SK-N-SH (cell line): ENCODE measurements at regions not wholly inside any gene's neighbourhood (a gene's known extent, or its start where the extent isn't known, plus 50 kb on each side); places are given as distances from the start of the nearest gene placed in this dataset.

Source experiments
- CTCF ChIA-PET: fragments of 300-600, 350-600 bp; formaldehyde crosslinking; extraction: SDS; loops from one replicate; lab custom pipeline; 2021; lab: Yijun Ruan, JAX
- POLR2A ChIA-PET: fragments of 350-600 bp; sonication (Branson Sonifier 250); formaldehyde crosslinking; extraction: SDS; loops from one replicate; lab custom pipeline; 2020; ENCODE audit warnings: antibody characterized with exemption, inconsistent platforms; lab: Yijun Ruan, JAX
- DNase-seq: peaks from one replicate; pipeline ENCODE4 v3.0.0; 2012
- H2AFZ ChIP-seq: fragments of 200-600 bp; sonication (generic); 2 replicates; pipeline ENCODE4 v1.8.1; 2016; ENCODE audit warnings: antibody characterized with exemption, mild to moderate bottlenecking, low read depth
- H3F3A ChIP-seq: fragments of 200-600 bp; sonication (generic); replicated peaks from 2 replicates; pipeline ENCODE3; 2016; ENCODE audit warnings: antibody characterized with exemption, mild to moderate bottlenecking; ENCODE audit not compliant: insufficient read depth
- H3K27ac ChIP-seq, 2 experiments: fragments of 200-500 bp in 1 of 2; fragments of 200-600 bp in 1 of 2; sonication (Bioruptor generic) in 1 of 2; sonication (generic), shearing (Covaris generic) in 1 of 2; 2 replicates each; pipeline versions ENCODE4 v1.5.1 to v1.6.1; 2014 to 2016; ENCODE audit warnings: low read depth in 2 of 2, inconsistent platforms in 1 of 2, low read length in 1 of 2, mild to moderate bottlenecking in 1 of 2, mixed read lengths in 1 of 2
- H3K27me3 ChIP-seq: fragments of 200-600 bp; sonication (generic), shearing (Covaris generic); 2 replicates; pipeline ENCODE4 v1.6.1; 2016; ENCODE audit warnings: mixed run types; ENCODE audit not compliant: insufficient read depth
- H3K36me3 ChIP-seq, 2 experiments: fragments of 200-500 bp in 1 of 2; fragments of 200-600 bp in 1 of 2; sonication (Bioruptor generic) in 1 of 2; sonication (generic) in 1 of 2; replicated peaks in 1 of 2; 2 replicates each; pipeline versions ENCODE3 to v1.5.1; 2014 to 2016; ENCODE audit warnings: low read length in 1 of 2, mild to moderate bottlenecking in 1 of 2; ENCODE audit not compliant: insufficient read depth in 2 of 2, control insufficient read depth in 1 of 2
- H3K4me1 ChIP-seq, 2 experiments: fragments of 200-500 bp in 1 of 2; fragments of 200-600 bp in 1 of 2; sonication (Bioruptor generic) in 1 of 2; sonication (generic), shearing (Covaris generic) in 1 of 2; 2 replicates each; pipeline versions ENCODE4 v1.5.1 to v1.6.1; 2014 to 2016; ENCODE audit warnings: low read depth in 1 of 2, low read length in 1 of 2, mixed run types in 1 of 2; ENCODE audit not compliant: insufficient read depth in 2 of 2, control insufficient read depth in 1 of 2
- H3K4me2 ChIP-seq: fragments of 200-600 bp; sonication (generic), shearing (Covaris generic); 2 replicates; pipeline ENCODE4 v1.6.1; 2017; ENCODE audit warnings: mixed run types
- H3K4me3 ChIP-seq, 2 experiments: fragments of 200-500 bp in 1 of 2; fragments of 200-600 bp in 1 of 2; sonication (Bioruptor generic) in 1 of 2; sonication (generic), shearing (Covaris generic) in 1 of 2; 2 replicates each; pipeline versions ENCODE4 v1.5.1 to v1.8.1; 2014 to 2016; ENCODE audit warnings: low read depth in 2 of 2, inconsistent platforms in 1 of 2, low read length in 1 of 2, mild to moderate bottlenecking in 1 of 2, mixed read lengths in 1 of 2, moderate library complexity in 1 of 2
- H3K79me2 ChIP-seq: fragments of 200-600 bp; sonication (generic); 2 replicates; pipeline ENCODE4 v1.8.1; 2017; ENCODE audit warnings: mild to moderate bottlenecking; ENCODE audit not compliant: insufficient read depth
- H3K9ac ChIP-seq: fragments of 200-600 bp; sonication (generic); 2 replicates; pipeline ENCODE4 v1.6.1; 2017; ENCODE audit warnings: mixed run types
- H3K9me2 ChIP-seq: fragments of 200-600 bp; sonication (generic); 2 replicates; pipeline ENCODE4 v1.6.1; 2017; ENCODE audit warnings: mixed run types
- H3K9me3 ChIP-seq: fragments of 200-600 bp; sonication (generic); 2 replicates; pipeline ENCODE4 v1.6.1; 2017; ENCODE audit warnings: mixed run types, mild to moderate bottlenecking, moderate library complexity
- H4K20me1 ChIP-seq: fragments of 200-600 bp; sonication (generic); 2 replicates; pipeline ENCODE4 v1.6.1; 2017; ENCODE audit warnings: mild to moderate bottlenecking, mixed run types; ENCODE audit not compliant: insufficient read depth
- CHD2 ChIP-seq: fragments of 150-350 bp; IDR thresholded peaks from 2 replicates; pipeline ENCODE4 v1.6.1; 2018; ENCODE audit warnings: low read length; ENCODE audit not compliant: partially characterized antibody
- ELF1 ChIP-seq: IDR thresholded peaks from 2 replicates; pipeline ENCODE4 v1.4.0; 2012
- EZH2phosphoT487 ChIP-seq: fragments of 200-600 bp; sonication (generic); IDR thresholded peaks from 2 replicates; pipeline ENCODE4 v1.6.1; 2017; ENCODE audit warnings: low read depth, mixed run types, mild to moderate bottlenecking, antibody characterized with exemption, moderate library complexity, borderline replicate concordance
- FOXM1 ChIP-seq: IDR thresholded peaks from 2 replicates; pipeline ENCODE4 v1.4.0; 2012; ENCODE audit warnings: low read depth, mild to moderate bottlenecking
- GATA2 ChIP-seq: sonication (generic); formaldehyde crosslinking; IDR thresholded peaks from 2 replicates; pipeline ENCODE4 v1.5.0; 2020; ENCODE audit warnings: mild to moderate bottlenecking, missing genetic modification reagents
- IRF3 ChIP-seq: fragments of 150-350 bp; IDR thresholded peaks from 2 replicates; pipeline ENCODE4 v1.6.1; 2016; ENCODE audit warnings: mild to moderate bottlenecking, low read depth, low read length
- JUND ChIP-seq: IDR thresholded peaks from 2 replicates; pipeline ENCODE4 v1.4.0; 2012
- MAX ChIP-seq: IDR thresholded peaks from 2 replicates; pipeline ENCODE4 v1.4.0; 2012; ENCODE audit warnings: low read depth
- MEF2A ChIP-seq: IDR thresholded peaks from 2 replicates; pipeline ENCODE4 v1.4.0; 2012; ENCODE audit warnings: low read depth, borderline replicate concordance
- MXI1 ChIP-seq: IDR thresholded peaks from 2 replicates; pipeline ENCODE4 v1.6.1; 2012; ENCODE audit warnings: mild to moderate bottlenecking, low read depth, low read length, improper control_type of control experiment
- PBX3 ChIP-seq: IDR thresholded peaks from 2 replicates; pipeline ENCODE4; 2012
- REST ChIP-seq: IDR thresholded peaks from 2 replicates; pipeline ENCODE4 v1.6.1; 2012; ENCODE audit warnings: mild to moderate bottlenecking, low read depth, low read length, moderate library complexity
- SIN3A ChIP-seq: IDR thresholded peaks from 2 replicates; pipeline ENCODE4 v1.6.1; 2012; ENCODE audit warnings: low read depth, mild to moderate bottlenecking, low read length, moderate library complexity, borderline replicate concordance
- USF2 ChIP-seq: fragments of 150-350 bp; IDR thresholded peaks from 2 replicates; pipeline ENCODE4 v1.6.1; 2017; ENCODE audit warnings: antibody characterized with exemption, low read length, low read depth, borderline replicate concordance
- ZBTB33 ChIP-seq: IDR thresholded peaks from 2 replicates; pipeline ENCODE4 v1.4.0; 2012; ENCODE audit warnings: low read depth, borderline replicate concordance
- WGBS: methylation state at CpG from one replicate; pipeline ENCODE4 v1.1.6; 2017; ENCODE audit warnings: low lambda C conversion rate; 5-methylcytosine and 5-hydroxymethylcytosine counted together

GRCh38 chr3:34258271-34258998, 460.0 kb downstream of the PDCD6IP start:
- Histone ChIP-seq H3K79me2 (no peaks in the 10 kb centered on the region), H3K36me3 (no peaks in the 10 kb centered on the region), H3K4me2 (no peak overlapping the region), H3K4me1 (peaks cover 25 to 37% of the 10 kb centered on the region in 2 experiments; a peak in 3 of 4 replicates), H3F3A (no peaks in the 10 kb centered on the region), H3K9me2 (no peaks in the 10 kb centered on the region), H3K27me3 (no peaks in the 10 kb centered on the region)
- POLR2A ChIA-PET: no interaction called here
- CTCF ChIA-PET: interaction anchor here (0.8 kb wide), 1 partner anchor 425 kb away, joined by 3 read pairs; no protein-coding TSS in a partner anchor
- DNase-seq: no peak
- TF ChIP-seq SIN3A (no peak), FOXM1 (no peak), PBX3 (no peak), USF2 (no peak), ZBTB33 (no peak), MXI1 (no peak), GATA2 (CRISPR knock-in tag) (no peak), ELF1 (no peak), MEF2A (no peak), JUND (no peak), IRF3 (no peak), EZH2phosphoT487 (no peak), CHD2 (no peak), REST (no peak), MAX (no peak)
- TF ChIP-seq, all 33 proteins: peak for 0
- H3K27ac ChIP-seq: peak overlapping the region in 1 of 2 experiments; percentile 68; a peak in 2 of 4 replicates
- no peaks in the 10 kb centered on the region for H4K20me1 ChIP-seq
- no peak overlapping the region for H3K4me3 ChIP-seq
- H3K9ac ChIP-seq: no peak overlapping the region
- 54% methylated on average over 2 of the region's 2 CpGs for WGBS
- H3K9me3 ChIP-seq: no peaks in the 10 kb centered on the region
- H2AFZ ChIP-seq: no peak overlapping the region
